ENCODE measurements at regions not wholly inside any gene's neighbourhood (a gene's known extent, or its start where the extent isn't known, plus 50 kb on each side); places are given as distances from the start of the nearest gene placed in this dataset.

DNA sequence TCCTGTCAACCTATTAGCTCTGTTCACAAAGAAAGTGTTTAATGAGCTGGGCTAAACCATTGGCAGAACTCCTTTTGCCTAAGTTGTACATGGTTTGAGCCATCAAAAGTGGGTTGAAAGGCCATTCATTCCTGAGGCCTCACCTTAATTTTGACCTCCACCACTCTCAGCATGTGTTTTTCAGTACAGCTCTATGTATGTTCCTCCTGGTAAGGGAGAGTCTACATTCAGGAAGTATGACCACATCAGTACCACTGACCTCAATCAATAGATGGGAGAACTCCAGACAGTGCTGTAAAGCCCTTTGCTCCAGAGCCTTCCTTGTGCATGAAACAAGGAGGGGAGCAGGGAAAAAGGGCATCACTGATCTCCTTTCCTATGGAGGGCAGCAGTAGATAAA lies 87.8 kb upstream of the CARD18 start:
- FAIRE-seq = no peak
- intact Hi-C loops (cut with DNase I) = no loop called here
- no peak for ATAC-seq
- Histone ChIP-seq H3K4me3 (no peak overlapping the region), H3K27me3 (no peaks in the 10 kb centered on the region), H3K36me3 (no peaks in the 10 kb centered on the region), H3K4me1 (no peaks in the 10 kb centered on the region), H3K27ac (no peak overlapping the region), H3K9me3 (no peaks in the 10 kb centered on the region)
- DNase-seq = no peak
- TF ChIP-seq, protein P1, sequence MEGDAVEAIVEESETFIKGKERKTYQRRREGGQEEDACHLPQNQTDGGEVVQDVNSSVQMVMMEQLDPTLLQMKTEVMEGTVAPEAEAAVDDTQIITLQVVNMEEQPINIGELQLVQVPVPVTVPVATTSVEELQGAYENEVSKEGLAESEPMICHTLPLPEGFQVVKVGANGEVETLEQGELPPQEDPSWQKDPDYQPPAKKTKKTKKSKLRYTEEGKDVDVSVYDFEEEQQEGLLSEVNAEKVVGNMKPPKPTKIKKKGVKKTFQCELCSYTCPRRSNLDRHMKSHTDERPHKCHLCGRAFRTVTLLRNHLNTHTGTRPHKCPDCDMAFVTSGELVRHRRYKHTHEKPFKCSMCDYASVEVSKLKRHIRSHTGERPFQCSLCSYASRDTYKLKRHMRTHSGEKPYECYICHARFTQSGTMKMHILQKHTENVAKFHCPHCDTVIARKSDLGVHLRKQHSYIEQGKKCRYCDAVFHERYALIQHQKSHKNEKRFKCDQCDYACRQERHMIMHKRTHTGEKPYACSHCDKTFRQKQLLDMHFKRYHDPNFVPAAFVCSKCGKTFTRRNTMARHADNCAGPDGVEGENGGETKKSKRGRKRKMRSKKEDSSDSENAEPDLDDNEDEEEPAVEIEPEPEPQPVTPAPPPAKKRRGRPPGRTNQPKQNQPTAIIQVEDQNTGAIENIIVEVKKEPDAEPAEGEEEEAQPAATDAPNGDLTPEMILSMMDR (IDR thresholded peaks at IDR 0.05) = no peak

DNA sequence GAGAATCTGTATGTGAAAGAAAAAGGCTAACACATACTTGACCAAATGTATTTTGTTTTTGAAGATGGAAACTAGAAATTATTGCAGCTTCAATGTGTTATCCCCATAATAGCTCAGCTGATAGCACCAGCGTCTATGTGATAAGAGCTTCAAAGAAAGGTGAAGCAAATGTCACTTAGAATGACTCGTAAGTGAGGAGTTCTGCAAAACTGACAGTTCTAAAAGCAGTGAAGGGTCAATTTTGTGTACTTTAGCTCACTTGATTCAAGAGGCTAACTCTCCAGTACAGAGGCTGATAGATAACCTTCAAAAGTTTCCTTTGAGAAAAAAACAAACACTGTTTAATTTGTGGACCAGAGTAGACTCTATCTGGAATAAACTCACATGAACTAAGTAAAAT lies 87.2 kb upstream of the CARD18 start:
- Histone ChIP-seq H3K4me1 (no peaks in the 10 kb centered on the region), H3K36me3 (no peaks in the 10 kb centered on the region), H3K27ac (no peak overlapping the region), H3K4me3 (no peak overlapping the region), H3K9me3 (no peaks in the 10 kb centered on the region), H3K27me3 (no peaks in the 10 kb centered on the region)
- intact Hi-C loops (cut with DNase I) = no loop called here
- ATAC-seq (no peak), DNase-seq (no peak), FAIRE-seq (no peak)
- TF ChIP-seq, protein P1 (IDR thresholded peaks at IDR 0.05) = no peak
- 39 to 42% methylated on average over 2 of the region's 2 CpGs for WGBS, 2 donors

DNA sequence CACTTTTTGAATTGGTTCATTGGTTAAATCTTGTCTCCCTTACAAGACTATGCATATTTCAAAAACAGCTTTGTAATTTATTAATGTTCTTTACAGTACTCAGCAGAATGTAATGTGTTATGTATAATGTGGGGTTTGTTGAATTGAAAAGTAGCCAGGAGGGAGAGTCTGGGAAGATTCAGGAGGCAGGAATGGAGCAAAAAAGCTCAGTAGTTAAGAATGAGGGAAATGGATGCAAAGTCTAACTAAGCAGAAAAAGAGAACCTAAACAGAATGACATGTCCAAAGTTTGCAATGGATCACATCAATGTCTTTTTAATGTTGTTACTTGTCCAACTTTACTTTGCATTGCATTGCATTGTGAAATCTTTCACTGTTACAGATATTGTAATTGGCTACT lies 86.5 kb upstream of the CARD18 start:
- Histone ChIP-seq H3K9me3 (no peaks in the 10 kb centered on the region), H3K4me3 (no peak overlapping the region), H3K27me3 (no peaks in the 10 kb centered on the region), H3K27ac (no peak overlapping the region), H3K36me3 (no peaks in the 10 kb centered on the region), H3K4me1 (no peaks in the 10 kb centered on the region)
- intact Hi-C loops (cut with DNase I) = no loop called here
- no peak for FAIRE-seq
- TF ChIP-seq, protein P1 (IDR thresholded peaks at IDR 0.05) = no peak
- DNase-seq = no peak
- ATAC-seq = no peak

DNA sequence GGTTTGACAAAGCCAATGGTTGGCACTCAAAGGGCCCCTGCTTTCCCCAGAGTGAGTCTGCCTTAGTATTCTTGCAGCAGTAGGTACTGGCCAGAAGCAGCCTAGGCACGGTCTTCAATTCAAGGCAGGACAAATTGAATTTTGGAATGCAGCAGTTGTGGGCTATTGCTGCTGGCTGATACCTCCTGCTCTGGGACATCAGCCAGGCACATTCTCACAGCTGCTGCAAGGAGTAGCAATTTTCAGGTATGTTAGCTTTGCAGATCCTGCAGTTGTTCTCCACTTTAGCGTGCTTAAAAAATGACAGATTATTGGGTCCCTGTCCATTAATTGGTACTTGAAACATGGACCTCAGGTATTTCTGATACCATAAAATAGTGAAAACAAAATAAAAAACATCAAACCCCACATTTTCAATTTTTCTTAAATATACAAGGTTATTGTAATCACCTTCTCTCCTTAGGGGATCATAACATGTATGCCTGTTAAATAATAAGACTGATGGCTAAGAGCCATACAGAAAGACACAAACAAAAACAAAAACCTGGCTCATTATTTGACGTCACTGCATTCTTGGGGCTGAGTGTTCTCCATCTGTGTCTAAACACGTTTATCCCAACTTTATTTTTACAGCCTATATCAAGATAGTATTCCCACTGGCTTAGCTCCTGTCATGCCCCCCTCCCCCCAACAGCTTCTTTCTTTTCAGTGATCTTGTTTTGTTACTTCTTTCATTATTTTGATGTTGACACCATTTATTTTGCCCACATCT lies 85.1 kb upstream of the CARD18 start:
- H3K9me3 ChIP-seq = no peaks in the 10 kb centered on the region
- intact Hi-C loops (cut with DNase I) = no loop called here
- TF ChIP-seq, protein P1 (IDR thresholded peaks at IDR 0.05) = no peak
- FAIRE-seq (no peak), ATAC-seq (no peak), DNase-seq (no peak)
- H3K36me3 ChIP-seq = no peaks in the 10 kb centered on the region
- H3K27me3 ChIP-seq = no peaks in the 10 kb centered on the region
- H3K4me1 ChIP-seq = no peaks in the 10 kb centered on the region
- 62 to 66% methylated on average over 4 of the region's 4 CpGs for WGBS, 2 donors
- H3K4me3 ChIP-seq = no peak overlapping the region
- no peak overlapping the region for H3K27ac ChIP-seq

DNA sequence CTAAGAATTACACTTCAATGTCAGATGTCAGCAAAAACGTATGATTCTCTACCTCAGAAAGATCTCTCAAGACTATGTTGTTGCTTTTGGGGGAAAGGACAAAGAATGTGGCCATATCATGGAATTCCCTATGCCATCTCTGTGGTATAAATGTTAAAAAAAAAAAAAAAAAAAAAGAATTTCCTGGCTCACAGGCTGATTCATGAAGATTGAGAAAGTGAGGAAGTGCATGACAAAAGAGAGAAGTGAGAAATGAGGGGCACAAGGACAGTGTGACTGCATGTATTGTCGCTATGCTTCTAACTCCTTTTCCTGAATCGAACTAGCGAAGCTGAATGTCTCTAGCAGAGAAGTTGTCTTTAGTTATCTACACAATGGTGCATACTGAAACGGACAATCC lies 80.6 kb upstream of the CARD18 start:
- peak in 1 of 4 donors; percentile 57 for ATAC-seq
- H3K4me1 ChIP-seq = no peaks in the 10 kb centered on the region

More for the DNA sequence above, 80.6 kb upstream of the CARD18 start:
- Histone ChIP-seq H3K27ac (no peak overlapping the region), H3K27me3 (no peaks in the 10 kb centered on the region), H3K9me3 (no peaks in the 10 kb centered on the region), H3K36me3 (no peaks in the 10 kb centered on the region), H3K4me3 (no peak overlapping the region)
- FAIRE-seq = no peak
- intact Hi-C loops (cut with DNase I) = no loop called here
- DNase-seq = no peak
- TF ChIP-seq, protein P1 (IDR thresholded peaks at IDR 0.05) = no peak
- 73 to 82% methylated on average over 5 of the region's 5 CpGs for WGBS, 2 donors
